A673 (cell line): ENCODE measurements at regions not wholly inside any gene's neighbourhood (a gene's known extent, or its start where the extent isn't known, plus 50 kb on each side); places are given as distances from the start of the nearest gene placed in this dataset.

Experiments used
- BruUV-seq: library from RNA; stranded (reverse); fragments of 400-500 nt; replicated peaks from 2 replicates; lab custom pipeline; 2021; lab: Mats Ljungman, UMichigan
- CTCF ChIA-PET: fragments of 300-600 bp; sonication (Branson Sonifier 250); formaldehyde crosslinking; loops from one replicate; lab custom pipeline; 2022; ENCODE audit warnings: antibody characterized with exemption; lab: Charles Lee
- POLR2A ChIA-PET: fragments of 300-600 bp; sonication (Branson Sonifier 250); formaldehyde crosslinking; loops from one replicate; lab custom pipeline; 2022; ENCODE audit warnings: antibody characterized with exemption; ENCODE audit not compliant: low non-redundant PET; lab: Charles Lee
- DNase-seq: peaks from one replicate; pipeline ENCODE4 v3.0.0-alpha.2; 2015; ENCODE audit warnings: low spot score
- H3K27ac ChIP-seq: fragments of 200-600 bp; sonication (generic); 2 replicates; pipeline ENCODE4 v1.5.1; 2016; ENCODE audit warnings: mixed run types, low read depth, mild to moderate bottlenecking, mixed read lengths, antibody characterized with exemption, low read length; ENCODE audit not compliant: poor library complexity, severe bottlenecking
- H3K27me3 ChIP-seq: fragments of 200-600 bp; sonication (generic); replicated peaks from 2 replicates; pipeline ENCODE4 v1.6.1; 2017; ENCODE audit warnings: mixed run types, low read depth, mild to moderate bottlenecking, mixed read lengths, antibody characterized with exemption, low read length; ENCODE audit not compliant: insufficient read depth, poor library complexity
- H3K36me3 ChIP-seq: fragments of 200-600 bp; sonication (generic); 2 replicates; pipeline ENCODE4 v1.6.1; 2016; ENCODE audit warnings: mixed run types, mild to moderate bottlenecking, mixed read lengths, antibody characterized with exemption, low read length; ENCODE audit not compliant: insufficient read depth, poor library complexity, severe bottlenecking
- H3K4me1 ChIP-seq: fragments of 200-600 bp; sonication (generic); 2 replicates; pipeline ENCODE4 v1.6.1; 2017; ENCODE audit warnings: mixed run types, mild to moderate bottlenecking, mixed read lengths, antibody characterized with exemption, low read length; ENCODE audit not compliant: insufficient read depth, poor library complexity, severe bottlenecking
- H3K4me3 ChIP-seq: fragments of 200-600 bp; sonication (generic); 2 replicates; pipeline ENCODE4 v1.5.1; 2016; ENCODE audit warnings: low read depth, mixed run types, mild to moderate bottlenecking, mixed read lengths, low read length; ENCODE audit not compliant: poor library complexity, severe bottlenecking
- H3K9me3 ChIP-seq: fragments of 200-600 bp; sonication (generic); 2 replicates; pipeline ENCODE4 v1.6.1; 2016; ENCODE audit warnings: mixed run types, low read depth, mild to moderate bottlenecking, mixed read lengths, antibody characterized with exemption, low read length; ENCODE audit not compliant: poor library complexity, severe bottlenecking
- EZH2 ChIP-seq: fragments of 200-600 bp; sonication (generic); IDR thresholded peaks from 2 replicates; pipeline ENCODE4 v1.6.1; 2017; ENCODE audit warnings: borderline replicate concordance, low read depth, mild to moderate bottlenecking, mixed read lengths, antibody characterized with exemption, low read length; ENCODE audit not compliant: poor library complexity, severe bottlenecking
- intact Hi-C: fragments of 100-400 bp; cut with micrococcal nuclease; formaldehyde crosslinking; loops from one replicate; pipeline ENCODE4 v1.10.0; 2022; ENCODE audit not compliant: unreplicated experiment
- TF ChIP-seq, protein P1 (sequence below): fragments of 300-800, 200-600 bp; sonication (generic); conservative IDR thresholded peaks from 2 replicates; pipeline ENCODE4 v1.5.1; 2017; ENCODE audit warnings: low read depth, mild to moderate bottlenecking, antibody characterized with exemption, low read length, moderate library complexity, mixed read lengths

DNA sequence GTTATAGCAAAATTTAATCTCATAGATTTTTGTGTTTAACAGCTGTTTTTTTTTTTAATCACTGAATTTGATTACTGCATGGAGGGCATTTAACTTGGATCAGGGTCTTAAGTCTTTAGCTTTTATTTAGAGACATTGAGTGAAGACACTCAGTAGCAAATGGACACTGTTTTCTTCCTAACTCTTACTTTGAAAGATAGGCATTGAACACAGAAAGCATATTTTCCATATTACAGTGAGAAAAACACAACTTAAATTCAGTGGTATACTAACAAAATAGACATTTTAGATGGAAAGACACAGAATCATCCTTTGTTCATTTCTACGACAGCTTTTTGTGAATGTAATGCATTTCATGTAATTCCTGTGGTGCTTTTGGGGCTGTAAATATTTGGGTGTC, 571.8 kb downstream of the PRKD1 start:
- no peak for DNase-seq
- Histone ChIP-seq H3K4me3 (no peak overlapping the region), H3K36me3 (no peaks in the 10 kb centered on the region), H3K4me1 (no peaks in the 10 kb centered on the region), H3K9me3 (no peaks in the 10 kb centered on the region), H3K27ac (no peak overlapping the region), H3K27me3 (peaks cover 64% of the 10 kb centered on the region)
- CTCF ChIA-PET: no interaction called here
- POLR2A ChIA-PET: no interaction called here
- intact Hi-C loops: no loop called here
- no peak for TF ChIP-seq EZH2
- TF ChIP-seq, protein P1, sequence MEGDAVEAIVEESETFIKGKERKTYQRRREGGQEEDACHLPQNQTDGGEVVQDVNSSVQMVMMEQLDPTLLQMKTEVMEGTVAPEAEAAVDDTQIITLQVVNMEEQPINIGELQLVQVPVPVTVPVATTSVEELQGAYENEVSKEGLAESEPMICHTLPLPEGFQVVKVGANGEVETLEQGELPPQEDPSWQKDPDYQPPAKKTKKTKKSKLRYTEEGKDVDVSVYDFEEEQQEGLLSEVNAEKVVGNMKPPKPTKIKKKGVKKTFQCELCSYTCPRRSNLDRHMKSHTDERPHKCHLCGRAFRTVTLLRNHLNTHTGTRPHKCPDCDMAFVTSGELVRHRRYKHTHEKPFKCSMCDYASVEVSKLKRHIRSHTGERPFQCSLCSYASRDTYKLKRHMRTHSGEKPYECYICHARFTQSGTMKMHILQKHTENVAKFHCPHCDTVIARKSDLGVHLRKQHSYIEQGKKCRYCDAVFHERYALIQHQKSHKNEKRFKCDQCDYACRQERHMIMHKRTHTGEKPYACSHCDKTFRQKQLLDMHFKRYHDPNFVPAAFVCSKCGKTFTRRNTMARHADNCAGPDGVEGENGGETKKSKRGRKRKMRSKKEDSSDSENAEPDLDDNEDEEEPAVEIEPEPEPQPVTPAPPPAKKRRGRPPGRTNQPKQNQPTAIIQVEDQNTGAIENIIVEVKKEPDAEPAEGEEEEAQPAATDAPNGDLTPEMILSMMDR: no peak
- no TSS peak for BruUV-seq

DNA sequence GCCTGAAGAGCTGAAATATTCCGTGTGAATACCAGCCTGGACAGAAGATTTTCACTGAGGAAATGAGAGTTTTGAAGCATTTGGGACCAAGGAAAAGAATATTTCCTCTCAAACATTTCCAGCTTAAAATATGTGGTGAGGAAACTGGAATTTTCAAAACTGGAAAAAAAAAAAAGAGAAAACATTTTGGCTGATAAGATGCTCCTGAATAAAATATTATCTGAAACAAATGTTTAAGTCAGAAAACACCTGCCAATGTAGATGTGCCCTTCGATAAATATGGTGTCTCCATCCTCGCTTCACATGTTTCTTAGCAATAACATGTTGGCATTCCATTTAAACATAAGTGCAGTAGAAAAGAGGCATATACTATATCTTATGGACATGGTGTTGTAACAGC, 567.0 kb downstream of the PRKD1 start:
- no peak overlapping the region for H3K27ac ChIP-seq
- ChIA-PET POLR2A (no interaction called here), CTCF (no interaction called here)
- TF ChIP-seq, protein P1: no peak
- TF ChIP-seq EZH2: no peak
- intact Hi-C loops: no loop called here
- DNase-seq: no peak
- H3K36me3 ChIP-seq: no peaks in the 10 kb centered on the region
- no peaks in the 10 kb centered on the region for H3K4me1 ChIP-seq
- H3K9me3 ChIP-seq: no peaks in the 10 kb centered on the region
- no TSS peak for BruUV-seq
- no peak overlapping the region for H3K4me3 ChIP-seq
- peaks cover 55% of the 10 kb centered on the region for H3K27me3 ChIP-seq

DNA sequence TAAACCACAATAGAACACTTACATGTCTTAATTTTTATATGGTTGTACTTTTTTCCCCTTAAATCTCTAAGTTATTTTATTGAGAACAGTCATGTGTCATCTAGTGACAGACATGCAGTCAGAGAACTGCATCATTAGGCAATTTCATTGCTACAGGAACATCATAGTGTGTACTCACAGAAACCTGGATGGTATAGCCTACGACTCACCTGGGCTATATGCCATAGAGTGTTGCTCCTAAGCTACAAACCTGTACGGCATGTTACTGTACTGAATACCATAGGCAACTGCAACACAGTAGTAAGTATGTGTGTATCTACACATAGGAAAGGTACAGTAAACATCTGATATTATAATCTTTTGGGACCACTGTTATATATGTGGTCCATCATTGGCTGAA, 557.6 kb downstream of the PRKD1 start:
- TF ChIP-seq EZH2: no peak
- TF ChIP-seq, protein P1: no peak
- no TSS peak for BruUV-seq
- DNase-seq: no peak
- Histone ChIP-seq H3K9me3 (no peaks in the 10 kb centered on the region), H3K27ac (no peak overlapping the region), H3K4me3 (no peak overlapping the region), H3K4me1 (no peaks in the 10 kb centered on the region), H3K36me3 (no peaks in the 10 kb centered on the region), H3K27me3 (peaks cover 55% of the 10 kb centered on the region)
- CTCF ChIA-PET: no interaction called here
- intact Hi-C loops: no loop called here
- POLR2A ChIA-PET: no interaction called here

DNA sequence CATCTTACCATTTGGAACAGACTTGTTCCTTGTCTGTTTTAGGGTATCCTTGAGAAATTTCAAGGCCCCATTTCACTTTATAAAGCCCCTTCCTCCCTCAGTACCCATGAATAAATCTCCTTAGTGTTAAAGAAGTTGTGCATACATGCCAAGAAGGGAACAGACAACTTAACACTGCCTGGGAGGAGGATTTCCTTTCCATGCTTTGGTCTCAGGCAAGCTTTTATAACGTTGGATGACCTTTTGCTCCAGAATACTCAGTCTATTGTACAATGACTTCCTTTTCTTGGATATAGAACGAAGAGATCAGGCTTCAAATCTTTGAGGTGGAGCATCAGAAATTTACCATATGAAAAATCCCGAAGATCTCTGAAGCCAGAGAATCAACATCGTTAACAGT, 551.4 kb downstream of the PRKD1 start:
- Histone ChIP-seq H3K4me1 (no peaks in the 10 kb centered on the region), H3K36me3 (no peaks in the 10 kb centered on the region), H3K4me3 (no peak overlapping the region), H3K27ac (no peak overlapping the region), H3K27me3 (peaks cover 61% of the 10 kb centered on the region), H3K9me3 (no peaks in the 10 kb centered on the region)
- TF ChIP-seq EZH2: no peak
- TF ChIP-seq, protein P1: no peak
- DNase-seq: no peak
- intact Hi-C loops: no loop called here
- ChIA-PET POLR2A (no interaction called here), CTCF (no interaction called here)
- no TSS peak for BruUV-seq
